HUES48 (cell line): ENCODE measurements at regions not wholly inside any gene's neighbourhood (a gene's known extent, or its start where the extent isn't known, plus 50 kb on each side); places are given as distances from the start of the nearest gene placed in this dataset.

Source experiments
- H3K27ac ChIP-seq: one replicate; pipeline ENCODE4 v1.7.0; 2013; ENCODE audit warnings: low read depth, low read length, inconsistent platforms
- H3K27me3 ChIP-seq: 2 replicates; pipeline ENCODE4 v1.6.1; 2013; ENCODE audit warnings: mild to moderate bottlenecking, low read length; ENCODE audit not compliant: control insufficient read depth, insufficient read depth
- H3K36me3 ChIP-seq: 2 replicates; pipeline ENCODE4 v1.6.1; 2013; ENCODE audit warnings: low read length; ENCODE audit not compliant: control insufficient read depth, insufficient read depth
- H3K4me1 ChIP-seq: 2 replicates; pipeline ENCODE4 v1.6.1; 2013; ENCODE audit warnings: mild to moderate bottlenecking, low read length; ENCODE audit not compliant: control insufficient read depth, insufficient read depth
- H3K4me3 ChIP-seq: 2 replicates; pipeline ENCODE4 v1.5.1; 2013; ENCODE audit warnings: mild to moderate bottlenecking, low read depth, low read length
- H3K9ac ChIP-seq: 2 replicates; pipeline ENCODE4 v1.6.1; 2013; ENCODE audit warnings: mild to moderate bottlenecking, low read depth, low read length, moderate library complexity
- H3K9me3 ChIP-seq: 2 replicates; pipeline ENCODE4 v1.6.1; 2013; ENCODE audit warnings: low read length; ENCODE audit not compliant: control insufficient read depth, insufficient read depth

DNA sequence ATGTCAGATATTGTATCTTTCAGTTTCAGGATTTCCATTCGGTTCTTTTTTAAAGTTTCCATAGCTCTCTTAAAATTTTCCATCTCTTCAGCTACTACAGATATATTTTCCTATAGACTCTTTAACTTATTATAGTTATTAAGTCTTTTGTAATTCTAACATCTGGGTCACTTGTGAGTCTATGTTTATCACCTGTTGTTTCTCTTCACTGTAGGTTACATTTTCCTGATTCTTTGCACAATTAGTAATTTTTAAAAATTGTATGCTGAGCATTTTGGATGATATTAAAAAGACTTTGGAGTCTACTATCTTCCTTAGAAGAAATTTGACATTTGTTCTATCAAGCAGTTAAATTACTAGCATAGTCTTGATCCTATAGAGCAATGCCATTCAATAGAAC, 140.7 kb downstream of the QRSL1 start:
- no peak overlapping the region for H3K27ac ChIP-seq
- H3K9me3 ChIP-seq = peaks cover 10% of the 10 kb centered on the region
- no peaks in the 10 kb centered on the region for H3K36me3 ChIP-seq
- H3K4me1 ChIP-seq = peaks cover 9% of the 10 kb centered on the region
- no peak overlapping the region for H3K4me3 ChIP-seq
- no peaks in the 10 kb centered on the region for H3K27me3 ChIP-seq
- H3K9ac ChIP-seq = no peak overlapping the region

DNA sequence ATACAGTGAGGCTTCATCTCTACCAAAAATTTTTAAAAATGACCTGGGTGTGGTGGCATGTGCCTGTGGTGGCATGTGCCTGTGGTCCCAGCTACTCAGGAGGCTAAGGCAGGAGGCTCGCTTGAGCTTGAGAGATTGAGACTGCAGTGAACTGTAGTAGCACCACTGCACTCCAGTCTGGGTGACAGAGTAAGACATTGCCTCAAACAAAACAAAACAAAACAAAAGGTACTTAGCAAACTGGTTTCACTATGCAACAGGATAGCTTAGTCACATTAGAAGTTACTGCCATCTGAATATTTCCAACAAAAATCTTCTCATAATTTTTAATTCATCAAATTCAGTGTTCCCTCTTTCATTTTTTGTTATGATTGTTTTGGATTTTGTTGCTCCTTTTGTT, 137.9 kb downstream of the QRSL1 start:
- H3K9ac ChIP-seq = no peak overlapping the region
- H3K27me3 ChIP-seq = no peaks in the 10 kb centered on the region
- no peak overlapping the region for H3K4me3 ChIP-seq
- no peaks in the 10 kb centered on the region for H3K4me1 ChIP-seq
- no peaks in the 10 kb centered on the region for H3K36me3 ChIP-seq
- H3K9me3 ChIP-seq = peaks cover 10% of the 10 kb centered on the region
- no peak overlapping the region for H3K27ac ChIP-seq

DNA sequence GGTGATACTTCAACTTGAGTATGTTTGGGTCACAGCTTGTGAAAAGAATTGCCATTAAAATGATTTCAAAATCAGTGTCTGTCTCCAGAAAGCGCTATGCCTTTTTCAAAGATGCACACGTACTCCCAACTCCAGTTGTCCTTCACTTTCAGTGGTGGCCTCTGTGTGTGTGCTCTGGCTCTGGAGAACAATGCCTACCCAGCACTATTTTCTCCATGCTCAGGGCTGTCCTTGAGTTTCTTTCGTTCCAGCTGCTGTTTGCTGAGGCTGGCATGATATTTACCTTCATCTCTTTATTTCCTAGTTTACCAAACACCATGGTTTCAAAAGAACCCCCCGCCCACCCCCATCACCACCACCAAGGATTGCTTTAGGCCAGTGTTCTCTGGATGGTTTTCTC, 136.8 kb downstream of the QRSL1 start:
- H3K4me3 ChIP-seq = no peak overlapping the region
- H3K4me1 ChIP-seq = no peaks in the 10 kb centered on the region
- no peak overlapping the region for H3K9ac ChIP-seq
- H3K36me3 ChIP-seq = no peaks in the 10 kb centered on the region
- H3K27me3 ChIP-seq = no peaks in the 10 kb centered on the region
- H3K9me3 ChIP-seq = peaks cover 13% of the 10 kb centered on the region
- H3K27ac ChIP-seq = no peak overlapping the region

DNA sequence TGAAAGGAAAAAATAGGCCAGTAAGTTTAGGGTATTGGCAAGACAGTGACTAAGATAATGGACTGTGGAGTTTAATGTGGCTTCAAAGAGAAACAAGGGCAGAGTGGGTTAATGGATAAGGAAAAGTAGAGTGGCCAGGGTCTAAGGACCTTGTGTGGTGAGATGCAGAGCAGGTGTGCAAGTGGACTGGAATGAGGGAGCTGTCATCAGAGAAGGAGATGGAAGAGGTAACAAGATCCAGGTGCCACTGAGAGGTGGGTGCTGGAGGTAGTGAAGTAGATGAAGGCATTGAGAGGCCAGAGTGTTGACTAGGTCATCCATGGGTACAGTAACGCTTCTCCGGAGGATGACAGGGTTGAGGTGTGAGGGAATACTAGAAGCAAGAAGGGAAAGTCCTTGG, 136.1 kb downstream of the QRSL1 start:
- no peaks in the 10 kb centered on the region for H3K4me1 ChIP-seq
- H3K4me3 ChIP-seq = no peak overlapping the region
- no peak overlapping the region for H3K9ac ChIP-seq
- H3K27ac ChIP-seq = no peak overlapping the region
- peaks cover 10% of the 10 kb centered on the region for H3K9me3 ChIP-seq
- H3K27me3 ChIP-seq = no peaks in the 10 kb centered on the region
- no peaks in the 10 kb centered on the region for H3K36me3 ChIP-seq

DNA sequence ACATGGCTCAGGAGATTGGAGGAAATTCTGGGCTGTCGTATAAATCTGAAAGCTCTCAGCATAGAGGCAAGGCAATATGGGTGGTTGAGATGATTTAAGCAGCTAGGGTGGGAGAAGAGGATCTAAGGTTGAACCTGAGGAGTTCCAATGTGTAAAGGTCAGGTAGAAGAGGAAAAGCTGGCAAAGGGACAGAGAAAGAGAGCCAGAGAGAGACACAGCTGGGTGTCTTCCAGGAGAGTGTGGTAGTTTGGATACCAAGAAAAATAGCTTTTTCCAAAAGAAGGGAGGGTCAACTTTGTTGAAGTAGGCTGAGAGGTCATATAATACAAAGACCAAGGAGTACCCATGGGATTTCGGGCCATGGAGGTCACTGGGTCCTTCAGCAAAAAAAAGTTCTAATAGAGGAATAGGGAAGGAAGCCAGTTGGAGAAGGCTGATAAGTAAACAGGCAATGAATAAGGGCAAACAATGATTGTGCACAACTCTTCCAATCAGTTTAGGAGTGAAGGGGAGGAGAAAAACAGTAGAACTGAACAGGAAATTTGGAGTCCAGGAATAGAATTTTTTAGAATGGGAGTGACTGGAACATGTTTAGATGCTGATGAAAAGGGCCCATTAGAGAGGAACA, 135.1 kb downstream of the QRSL1 start:
- Histone ChIP-seq H3K27ac (no peak overlapping the region), H3K4me3 (no peak overlapping the region)

DNA sequence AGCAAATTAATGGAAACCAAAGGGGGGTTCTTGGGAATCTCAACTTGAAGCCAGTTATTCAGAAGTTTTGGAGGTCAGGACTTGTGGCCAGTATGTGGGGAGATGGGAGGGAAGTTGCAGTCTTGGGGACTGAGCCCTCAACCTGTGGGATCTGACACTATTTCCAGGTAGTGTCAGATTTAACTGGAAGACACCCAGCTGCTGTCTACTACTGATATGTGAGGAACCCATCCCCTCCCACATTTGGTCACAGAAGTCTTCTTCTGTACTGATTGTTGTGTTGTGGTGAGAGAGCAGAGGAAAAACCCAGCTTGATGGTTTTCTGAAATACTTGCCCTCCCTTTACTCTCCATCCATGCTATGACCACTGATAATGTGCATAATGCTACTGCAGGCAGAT, 134.0 kb downstream of the QRSL1 start:
- H3K9ac ChIP-seq = no peak overlapping the region
- peaks cover 8% of the 10 kb centered on the region for H3K9me3 ChIP-seq
- no peaks in the 10 kb centered on the region for H3K27me3 ChIP-seq
- no peak overlapping the region for H3K27ac ChIP-seq
- H3K36me3 ChIP-seq = no peaks in the 10 kb centered on the region
- H3K4me3 ChIP-seq = no peak overlapping the region
- no peaks in the 10 kb centered on the region for H3K4me1 ChIP-seq

More for the DNA sequence above, 135.1 kb downstream of the QRSL1 start:
- H3K36me3 ChIP-seq = no peaks in the 10 kb centered on the region
- no peaks in the 10 kb centered on the region for H3K27me3 ChIP-seq
- H3K9me3 ChIP-seq = peaks cover 3% of the 10 kb centered on the region
- no peak overlapping the region for H3K9ac ChIP-seq
- no peaks in the 10 kb centered on the region for H3K4me1 ChIP-seq

DNA sequence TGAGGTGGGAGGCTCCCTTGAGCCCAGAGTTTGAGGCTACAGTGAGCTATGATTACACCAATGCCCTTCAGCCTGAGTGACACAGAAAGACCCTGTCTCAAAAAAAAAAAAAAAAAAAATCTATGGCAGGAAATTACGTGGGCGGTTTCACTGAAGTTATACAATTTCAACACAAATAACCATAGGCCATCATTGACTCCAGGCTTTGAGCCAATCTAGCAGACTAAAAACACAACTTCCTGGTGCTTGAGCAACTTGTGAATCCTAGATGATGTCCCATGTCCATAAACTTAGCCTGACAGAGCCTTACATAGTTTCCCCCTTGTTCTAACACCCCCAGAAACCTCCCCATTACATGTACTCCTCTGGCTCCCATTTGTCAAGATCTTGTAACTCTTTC, 131.8 kb downstream of the QRSL1 start:
- Histone ChIP-seq H3K9ac (no peak overlapping the region), H3K4me3 (no peak overlapping the region), H3K36me3 (no peaks in the 10 kb centered on the region), H3K4me1 (no peaks in the 10 kb centered on the region), H3K27ac (no peak overlapping the region), H3K27me3 (no peaks in the 10 kb centered on the region), H3K9me3 (peaks cover 8% of the 10 kb centered on the region)

DNA sequence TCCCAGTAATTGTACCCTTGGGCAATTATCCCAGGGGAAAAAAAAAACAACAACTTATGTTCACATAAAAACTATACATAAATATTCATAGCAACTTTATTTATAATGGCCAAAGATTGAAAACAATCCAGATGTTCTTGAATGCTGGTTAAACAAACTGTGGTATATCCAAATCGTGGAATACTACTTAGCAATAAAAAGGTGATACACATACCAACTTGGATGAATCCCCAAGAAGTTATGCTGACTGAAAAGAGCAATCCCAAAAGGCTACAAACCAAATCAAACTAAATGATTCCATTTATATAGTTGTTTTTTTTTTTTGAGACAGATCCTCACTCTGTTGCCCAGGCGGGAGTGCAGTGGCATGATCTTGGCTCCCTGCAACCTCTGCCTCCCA, 129.7 kb downstream of the QRSL1 start:
- Histone ChIP-seq H3K36me3 (no peaks in the 10 kb centered on the region), H3K9me3 (peaks cover 8% of the 10 kb centered on the region), H3K4me1 (peaks cover 2% of the 10 kb centered on the region; the same call in 1 of the 2 replicates), H3K4me3 (no peak overlapping the region), H3K27ac (no peak overlapping the region), H3K27me3 (no peaks in the 10 kb centered on the region), H3K9ac (no peak overlapping the region)

DNA sequence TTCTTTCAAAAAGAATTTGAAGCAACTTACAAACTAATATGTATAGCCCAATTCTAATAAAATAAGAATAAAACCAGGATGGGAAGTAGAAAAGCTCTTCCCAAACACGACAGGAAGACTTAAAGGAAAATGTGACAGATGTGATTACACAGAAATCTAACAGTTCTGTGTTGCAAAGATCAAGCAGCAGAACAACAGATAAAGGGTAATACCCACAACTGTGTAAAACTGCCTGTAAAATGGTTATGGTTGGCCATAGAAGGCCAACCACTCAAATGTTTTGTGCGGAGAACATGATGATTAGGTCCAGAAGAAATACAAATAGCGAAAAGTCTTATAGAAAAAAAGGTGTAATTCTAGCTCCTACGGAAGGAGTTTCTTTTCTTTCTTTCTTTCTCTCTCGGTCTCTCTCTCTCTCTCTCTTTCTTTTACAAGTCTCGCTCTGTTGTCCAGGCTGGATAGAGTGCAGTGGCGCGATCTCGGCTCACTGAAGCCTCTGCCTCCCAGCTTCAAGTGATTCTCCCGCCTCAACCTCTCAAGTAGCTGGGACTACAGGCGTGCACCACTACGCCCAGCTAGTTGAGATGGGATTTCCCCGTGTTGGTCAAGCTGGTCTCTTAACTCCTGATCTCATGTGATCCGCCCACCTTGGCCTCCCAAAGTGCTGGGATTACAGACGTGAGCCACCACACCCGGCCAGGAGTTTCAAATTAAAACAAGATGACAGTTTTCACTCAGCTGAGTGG, 128.5 kb downstream of the QRSL1 start:
- H3K27me3 ChIP-seq = no peaks in the 10 kb centered on the region
- H3K9me3 ChIP-seq = peaks cover 8% of the 10 kb centered on the region
- peaks cover 2% of the 10 kb centered on the region; the same call in 1 of the 2 replicates for H3K4me1 ChIP-seq
- H3K36me3 ChIP-seq = no peaks in the 10 kb centered on the region
- H3K4me3 ChIP-seq = no peak overlapping the region
- no peak overlapping the region for H3K9ac ChIP-seq
- H3K27ac ChIP-seq = no peak overlapping the region

DNA sequence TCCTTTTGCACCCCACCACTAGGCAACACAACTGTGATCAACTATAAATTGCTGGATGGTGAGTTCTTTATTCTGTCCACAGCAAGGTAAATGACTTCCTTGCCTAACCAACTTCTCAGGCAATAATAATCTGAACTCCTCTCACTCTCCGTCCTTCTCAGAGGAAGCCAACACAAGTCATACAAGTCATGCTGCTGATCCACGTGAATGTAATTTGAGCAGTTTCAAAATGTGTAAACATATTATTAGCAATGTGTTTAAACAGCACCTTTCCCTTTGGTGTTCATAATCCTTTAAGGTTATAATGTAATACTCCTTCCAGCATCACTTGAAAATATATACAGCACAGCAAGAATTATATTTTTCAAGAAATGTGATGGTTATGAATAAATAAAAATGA, 127.9 kb downstream of the QRSL1 start:
- Histone ChIP-seq H3K9me3 (peaks cover 8% of the 10 kb centered on the region), H3K9ac (no peak overlapping the region), H3K4me1 (peaks cover 2% of the 10 kb centered on the region; the same call in 1 of the 2 replicates), H3K4me3 (no peak overlapping the region), H3K27me3 (no peaks in the 10 kb centered on the region), H3K36me3 (no peaks in the 10 kb centered on the region), H3K27ac (no peak overlapping the region)

DNA sequence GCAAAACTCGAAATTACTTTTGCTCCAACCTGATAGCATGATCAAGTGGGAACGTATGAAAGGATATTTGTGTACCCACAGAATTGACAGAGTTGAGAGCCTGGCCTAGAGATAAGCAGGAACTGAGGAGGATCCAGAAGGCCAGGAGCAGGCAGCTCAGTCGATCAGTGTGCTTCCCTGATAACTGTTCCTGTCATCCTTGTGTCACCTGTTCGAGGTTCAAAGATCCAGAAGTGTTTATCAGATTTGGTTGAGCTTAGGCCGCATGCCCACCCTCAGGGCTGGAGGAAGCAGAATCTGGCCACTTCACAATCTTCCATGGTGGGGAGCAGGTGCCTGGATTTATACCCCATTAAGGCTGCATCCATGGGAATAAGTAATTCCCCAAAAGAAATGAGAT, 124.8 kb downstream of the QRSL1 start:
- peaks cover 19% of the 10 kb centered on the region for H3K4me1 ChIP-seq
- H3K27ac ChIP-seq = no peak overlapping the region
- no peaks in the 10 kb centered on the region for H3K36me3 ChIP-seq
- H3K9me3 ChIP-seq = peaks cover 5% of the 10 kb centered on the region; the same call in 1 of the 2 replicates
- H3K4me3 ChIP-seq = no peak overlapping the region
- H3K27me3 ChIP-seq = no peaks in the 10 kb centered on the region
- H3K9ac ChIP-seq = no peak overlapping the region
